ENCODE measurements at regions not wholly inside any gene's neighbourhood (a gene's known extent, or its start where the extent isn't known, plus 50 kb on each side); places are given as distances from the start of the nearest gene placed in this dataset.

- Histone ChIP-seq H3K36me3 (ENCODE audit: control insufficient read depth, insufficient read depth, low read length) (no peaks in the 10 kb centered on the region), H4K20me1 (ENCODE audit: insufficient read depth, low read length) (no peaks in the 10 kb centered on the region), H2BK120ac (ENCODE audit: low read depth, low read length) (no peak overlapping the region), H3K9me3 (ENCODE audit: control insufficient read depth, insufficient read depth, low read length) (peaks cover 6% of the 10 kb centered on the region), H3K79me1 (ENCODE audit: low read depth in 1 of 2, low read length in 2 of 2) (no peaks in the 10 kb centered on the region), H3K4me3 (ENCODE audit: insufficient read depth, low read depth, low read length) (no peak overlapping the region), H3K14ac (replicated peaks; ENCODE audit: low read depth, low read length) (no peak overlapping the region), H3K9ac (ENCODE audit: low read depth, low read length) (no peak overlapping the region), H2BK5ac (ENCODE audit: low read depth, low read length, poor library complexity, severe bottlenecking) (no peak overlapping the region), H3K27ac (ENCODE audit: insufficient read depth, low read length) (no peak overlapping the region), H3K4me2 (ENCODE audit: low read depth, low read length) (no peak overlapping the region), H2BK15ac (ENCODE audit: low read depth, low read length) (no peak overlapping the region), H2AFZ (replicated peaks; ENCODE audit: low read length, poor library complexity) (no peak overlapping the region), H3K4ac (ENCODE audit: low read depth, low read length) (no peak overlapping the region), H3K27me3 (ENCODE audit: control insufficient read depth, insufficient read depth, low read length) (no peaks in the 10 kb centered on the region), H3K18ac (ENCODE audit: low read depth, low read length) (no peak overlapping the region), H4K8ac (ENCODE audit: low read depth in 2 of 2, low read length in 2 of 2) (no peak overlapping the region), H3K9me1 (ENCODE audit: insufficient read depth, low read length) (no peaks in the 10 kb centered on the region), H4K91ac (ENCODE audit: insufficient read depth, low read depth, low read length) (no peak overlapping the region), H2BK20ac (ENCODE audit: low read depth, low read length) (no peak overlapping the region), H4K5ac (ENCODE audit: low read depth, low read length) (no peak overlapping the region), H2AK5ac (ENCODE audit: low read depth, low read length) (no peak overlapping the region), H3K23ac (ENCODE audit: low read depth, low read length) (no peak overlapping the region), H3K56ac (ENCODE audit: extremely low read depth, insufficient read depth, low read length) (no peak overlapping the region), H2AK9ac (replicated peaks; ENCODE audit: low read depth, low read length, poor library complexity) (no peak overlapping the region), H3K4me1 (ENCODE audit: control insufficient read depth, insufficient read depth, low read length) (no peaks in the 10 kb centered on the region)
- intact Hi-C loops (cut with micrococcal nuclease) = no loop called here
- ATAC-seq (ENCODE audit: low read depth) (no peak), DNase-seq (no peak)
- ChIA-PET POLR2A (ENCODE audit: unreplicated experiment) (no interaction called here), CTCF (no interaction called here)
- BruUV-seq (replicated peaks) = no TSS peak
- dilution Hi-C loops (cut with HindIII; ENCODE audit: low sequenced_read_pairs, unreplicated experiment) = no loop called here
- no CpG with 5 or more reads among the region's 3 CpGs for WGBS, 2 experiments (ENCODE audit: extremely low coverage in 2 of 2, insufficient read length in 1 of 2)
- in situ Hi-C loops (cut with MboI; ENCODE audit: low sequenced_read_pairs) = no loop called here
- TF ChIP-seq RFX5 (IDR thresholded peaks at IDR 0.05; ENCODE audit: low read depth, low read length) (no peak), CHD1 (IDR thresholded peaks at IDR 0.05; ENCODE audit: low read depth, low read length) (no peak), CTCF (conservative IDR thresholded peaks at IDR 0.05; ENCODE audit: low read depth, low read length) (no peak), SMC3 (IDR thresholded peaks at IDR 0.05; ENCODE audit: low read depth, low read length) (no peak)
Observed at GRCh38 chr7:9711259-9711918, 1262.3 kb upstream of the PHF14 start.

Data from IMR-90 (cell line).